ENCODE measurements at regions not wholly inside any gene's neighbourhood (a gene's known extent, or its start where the extent isn't known, plus 50 kb on each side); places are given as distances from the start of the nearest gene placed in this dataset.

DNA sequence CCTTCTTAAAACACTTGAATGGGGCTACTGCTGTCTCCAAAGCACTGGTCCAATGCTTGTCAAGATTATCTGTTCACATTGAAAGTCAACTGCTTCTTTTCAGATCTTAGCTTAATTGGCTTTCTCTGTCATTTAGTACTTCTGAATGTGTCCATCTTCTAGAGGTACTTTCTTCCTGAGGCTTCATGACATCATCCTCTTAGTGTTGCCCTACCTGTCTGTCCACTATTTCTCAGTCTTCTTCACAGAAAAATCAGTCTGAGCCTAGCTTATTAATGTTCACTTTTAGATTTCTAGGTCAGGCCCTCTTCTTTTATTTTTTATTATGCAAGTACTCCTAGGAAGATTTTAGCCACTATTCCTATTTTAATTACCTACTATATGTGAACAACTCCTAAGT is 899.9 kb downstream of the DTWD2 start:
- no peak for FAIRE-seq

More for the DNA sequence above, 899.9 kb downstream of the DTWD2 start:
- DNase-seq (ENCODE audit: low read depth, low spot score) (no peak), ATAC-seq (no peak)
- H3K79me2 ChIP-seq (ENCODE audit: control insufficient read depth, insufficient read depth, low read length), result no peaks in the 10 kb centered on the region
- intact Hi-C loops (cut with micrococcal nuclease; ENCODE audit: unreplicated experiment), result no loop called here
- no peak overlapping the region for H3K4me2 ChIP-seq (ENCODE audit: control insufficient read depth, insufficient read depth)
- H2AFZ ChIP-seq (ENCODE audit: control insufficient read depth, low read depth, low read length), result no peak overlapping the region
- ChIA-PET CTCF (no interaction called here), SMC1A (ENCODE audit: uncharacterized antibody, unreplicated experiment) (no interaction called here), POLR2A (no interaction called here), RAD21 (ENCODE audit: unreplicated experiment) (no interaction called here)
- no peak overlapping the region for H3K27ac ChIP-seq (ENCODE audit: control insufficient read depth, insufficient read depth)
- H3K9ac ChIP-seq (ENCODE audit: control insufficient read depth, insufficient read depth, low read length), result no peak overlapping the region
- H3K4me1 ChIP-seq (ENCODE audit: control insufficient read depth, insufficient read depth, low read length), result no peaks in the 10 kb centered on the region
- in situ Hi-C loops (cut with MboI), result no loop called here
- H3K4me3 ChIP-seq, result no peak overlapping the region
- H3K27me3 ChIP-seq (replicated peaks in 1 of 2; ENCODE audit: control insufficient read depth in 2 of 2, insufficient read depth in 2 of 2, low read length in 1 of 2), result no peaks in the 10 kb centered on the region
- no TSS peak for BruUV-seq (replicated peaks)
- H3K9me3 ChIP-seq (replicated peaks; ENCODE audit: control insufficient read depth, insufficient read depth, low read length), result no peaks in the 10 kb centered on the region
- no peaks in the 10 kb centered on the region for H3K36me3 ChIP-seq (ENCODE audit: control insufficient read depth in 2 of 2, insufficient read depth in 2 of 2, low read length in 1 of 2)
- no peaks in the 10 kb centered on the region for H4K20me1 ChIP-seq (ENCODE audit: control insufficient read depth, insufficient read depth)
- no peak for TF ChIP-seq RAD21 (IDR thresholded peaks at IDR 0.05; ENCODE audit: insufficient read depth, low read depth, low read length)
- no peak for TF ChIP-seq E2F8 (IDR thresholded peaks at IDR 0.05; ENCODE audit: low read depth, partially characterized antibody)
- no peak for TF ChIP-seq TBL1XR1 (IDR thresholded peaks at IDR 0.05; ENCODE audit: low read depth, low read length)
- TF ChIP-seq POLR2AphosphoS2 (IDR thresholded peaks at IDR 0.05; ENCODE audit: low read depth, low read length), result no peak
- no peak for TF ChIP-seq ASH2L (IDR thresholded peaks at IDR 0.05; ENCODE audit: borderline replicate concordance, low read depth)
- no peak for TF ChIP-seq EZH2 (IDR thresholded peaks at IDR 0.05; ENCODE audit: borderline replicate concordance, control insufficient read depth, low read depth, low read length)
- TF ChIP-seq STAT3 (IDR thresholded peaks at IDR 0.05; ENCODE audit: low read depth, low read length), result no peak
- TF ChIP-seq CBFB (IDR thresholded peaks at IDR 0.05; ENCODE audit: low read depth), result no peak
- no peak for TF ChIP-seq SP1 (IDR thresholded peaks at IDR 0.05; ENCODE audit: low read depth, low read length)
- no peak for TF ChIP-seq NKRF (conservative IDR thresholded peaks at IDR 0.05)
- no peak for TF ChIP-seq NR2F1 (conservative IDR thresholded peaks at IDR 0.05)
- no peak for TF ChIP-seq NRF1 (conservative IDR thresholded peaks at IDR 0.05; ENCODE audit: low read depth, low read length)
- TF ChIP-seq, protein P1, sequence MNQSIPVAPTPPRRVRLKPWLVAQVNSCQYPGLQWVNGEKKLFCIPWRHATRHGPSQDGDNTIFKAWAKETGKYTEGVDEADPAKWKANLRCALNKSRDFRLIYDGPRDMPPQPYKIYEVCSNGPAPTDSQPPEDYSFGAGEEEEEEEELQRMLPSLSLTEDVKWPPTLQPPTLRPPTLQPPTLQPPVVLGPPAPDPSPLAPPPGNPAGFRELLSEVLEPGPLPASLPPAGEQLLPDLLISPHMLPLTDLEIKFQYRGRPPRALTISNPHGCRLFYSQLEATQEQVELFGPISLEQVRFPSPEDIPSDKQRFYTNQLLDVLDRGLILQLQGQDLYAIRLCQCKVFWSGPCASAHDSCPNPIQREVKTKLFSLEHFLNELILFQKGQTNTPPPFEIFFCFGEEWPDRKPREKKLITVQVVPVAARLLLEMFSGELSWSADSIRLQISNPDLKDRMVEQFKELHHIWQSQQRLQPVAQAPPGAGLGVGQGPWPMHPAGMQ (IDR thresholded peaks at IDR 0.05; ENCODE audit: borderline replicate concordance), result no peak
- TF ChIP-seq BACH1 (IDR thresholded peaks at IDR 0.05; ENCODE audit: borderline replicate concordance), result no peak
- no peak for TF ChIP-seq BCL11A (IDR thresholded peaks at IDR 0.05; ENCODE audit: low read depth, low read length)

Measured in GM12878 (cell line).